Progenitor cell of endocrine pancreas (in vitro differentiated cells): ENCODE measurements at regions not wholly inside any gene's neighbourhood (a gene's known extent, or its start where the extent isn't known, plus 50 kb on each side); places are given as distances from the start of the nearest gene placed in this dataset.

Experiments
- DNase-seq: peaks from one replicate; pipeline ENCODE4 v3.0.0; 2021; ENCODE audit warnings: low spot score; ENCODE audit not compliant: unreplicated experiment
- H3K27ac Mint-ChIP-seq: 2 replicates; pipeline ENCODE4 v1.8.0; 2021; ENCODE audit warnings: mild to moderate bottlenecking, moderate library complexity, mixed read lengths
- H3K27me3 Mint-ChIP-seq: 2 replicates; pipeline ENCODE4 v1.8.0; 2021; ENCODE audit warnings: mixed read lengths
- H3K36me3 Mint-ChIP-seq: 2 replicates; pipeline ENCODE4 v1.8.0; 2022; ENCODE audit warnings: mixed read lengths; ENCODE audit not compliant: insufficient read depth
- H3K4me1 Mint-ChIP-seq: 2 replicates; pipeline ENCODE4 v1.8.0; 2021; ENCODE audit warnings: low read depth, mixed read lengths
- H3K4me3 Mint-ChIP-seq: 2 replicates; pipeline ENCODE4 v1.8.0; 2021; ENCODE audit warnings: low read depth, mild to moderate bottlenecking, moderate library complexity, mixed read lengths
- H3K9me3 Mint-ChIP-seq: 2 replicates; pipeline ENCODE4 v1.8.0; 2021; ENCODE audit warnings: low read depth, mixed read lengths
- TF ChIP-seq, protein P1 (sequence below): fragments of 200-600 bp; sonication (generic); IDR thresholded peaks from one replicate; pipeline ENCODE4 v1.5.0; 2021; ENCODE audit warnings: antibody characterized with exemption, mild to moderate bottlenecking; ENCODE audit not compliant: unreplicated experiment

DNA sequence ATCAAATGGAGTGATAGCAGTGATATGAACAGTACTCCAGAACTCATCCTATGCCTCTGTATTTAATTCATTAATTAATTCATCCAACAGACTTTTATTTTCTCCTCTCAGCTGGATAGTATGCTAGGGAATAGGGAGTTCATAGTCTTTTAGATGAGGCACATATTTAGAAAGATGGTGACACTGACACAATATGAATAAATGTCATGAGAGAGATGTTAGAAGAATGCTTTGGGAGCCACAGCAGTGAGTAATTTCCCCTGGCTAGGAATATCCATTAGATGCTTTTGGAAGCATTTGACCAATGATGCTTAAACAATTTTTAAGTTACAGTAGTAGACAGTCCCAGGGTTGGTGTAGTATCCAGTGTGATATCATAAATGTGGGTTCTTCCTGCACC, 428.7 kb upstream of the SGCD start:
- H3K9me3 Mint-ChIP-seq, result no peaks in the 10 kb centered on the region
- DNase-seq, result no peak
- TF ChIP-seq, protein P1, sequence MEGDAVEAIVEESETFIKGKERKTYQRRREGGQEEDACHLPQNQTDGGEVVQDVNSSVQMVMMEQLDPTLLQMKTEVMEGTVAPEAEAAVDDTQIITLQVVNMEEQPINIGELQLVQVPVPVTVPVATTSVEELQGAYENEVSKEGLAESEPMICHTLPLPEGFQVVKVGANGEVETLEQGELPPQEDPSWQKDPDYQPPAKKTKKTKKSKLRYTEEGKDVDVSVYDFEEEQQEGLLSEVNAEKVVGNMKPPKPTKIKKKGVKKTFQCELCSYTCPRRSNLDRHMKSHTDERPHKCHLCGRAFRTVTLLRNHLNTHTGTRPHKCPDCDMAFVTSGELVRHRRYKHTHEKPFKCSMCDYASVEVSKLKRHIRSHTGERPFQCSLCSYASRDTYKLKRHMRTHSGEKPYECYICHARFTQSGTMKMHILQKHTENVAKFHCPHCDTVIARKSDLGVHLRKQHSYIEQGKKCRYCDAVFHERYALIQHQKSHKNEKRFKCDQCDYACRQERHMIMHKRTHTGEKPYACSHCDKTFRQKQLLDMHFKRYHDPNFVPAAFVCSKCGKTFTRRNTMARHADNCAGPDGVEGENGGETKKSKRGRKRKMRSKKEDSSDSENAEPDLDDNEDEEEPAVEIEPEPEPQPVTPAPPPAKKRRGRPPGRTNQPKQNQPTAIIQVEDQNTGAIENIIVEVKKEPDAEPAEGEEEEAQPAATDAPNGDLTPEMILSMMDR, result no peak
- H3K4me1 Mint-ChIP-seq, result no peaks in the 10 kb centered on the region
- H3K27me3 Mint-ChIP-seq, result peaks cover 21% of the 10 kb centered on the region
- H3K27ac Mint-ChIP-seq, result no peak overlapping the region
- H3K4me3 Mint-ChIP-seq, result no peak overlapping the region
- no peaks in the 10 kb centered on the region for H3K36me3 Mint-ChIP-seq

DNA sequence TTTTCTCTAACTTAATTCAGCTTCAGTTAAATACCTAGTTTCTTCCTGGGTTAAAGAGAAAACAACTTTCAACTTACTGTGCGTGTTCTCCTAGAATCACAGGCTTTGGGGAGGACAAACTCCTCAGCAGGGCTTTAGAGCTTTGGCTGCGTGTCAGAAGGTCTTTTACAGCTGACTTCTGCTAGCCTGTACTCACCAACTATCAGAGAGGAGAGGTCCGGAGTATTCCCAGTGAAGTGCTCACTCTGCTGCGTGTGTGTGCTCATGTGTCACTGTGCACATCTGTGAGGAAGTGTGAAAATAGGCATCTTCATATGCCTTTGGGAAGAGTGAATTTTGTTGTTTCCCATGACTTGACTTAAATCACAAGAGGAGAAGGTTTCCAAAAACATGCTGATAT, 423.2 kb upstream of the SGCD start:
- peaks cover 16% of the 10 kb centered on the region for H3K27me3 Mint-ChIP-seq

DNA sequence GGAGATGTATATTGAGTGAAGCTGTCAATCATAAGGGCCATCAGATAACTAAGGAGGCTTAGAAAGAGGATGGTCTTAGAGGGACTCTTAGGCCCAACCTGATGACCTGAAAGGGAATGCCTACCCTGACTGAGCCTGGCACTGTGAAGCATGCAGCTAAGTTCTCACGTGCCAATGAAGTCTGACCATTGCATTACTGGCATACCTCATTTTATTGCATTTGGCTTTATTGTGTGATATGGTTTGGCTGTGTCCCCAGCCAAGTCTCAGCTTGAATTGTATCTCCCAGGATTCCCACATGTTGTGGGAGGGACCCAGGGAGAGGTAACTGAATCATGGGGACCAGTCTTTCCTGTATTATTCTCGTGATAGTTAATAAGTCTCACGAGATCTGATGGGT, 421.6 kb upstream of the SGCD start:
- no peak for DNase-seq
- Mint-ChIP-seq H3K4me3 (no peak overlapping the region), H3K27me3 (peaks cover 14% of the 10 kb centered on the region)

More for the DNA sequence above, 423.2 kb upstream of the SGCD start:
- Mint-ChIP-seq H3K9me3 (no peaks in the 10 kb centered on the region), H3K4me1 (no peaks in the 10 kb centered on the region), H3K36me3 (no peaks in the 10 kb centered on the region), H3K27ac (no peak overlapping the region), H3K4me3 (no peak overlapping the region)
- TF ChIP-seq, protein P1, result no peak
- no peak for DNase-seq

DNA sequence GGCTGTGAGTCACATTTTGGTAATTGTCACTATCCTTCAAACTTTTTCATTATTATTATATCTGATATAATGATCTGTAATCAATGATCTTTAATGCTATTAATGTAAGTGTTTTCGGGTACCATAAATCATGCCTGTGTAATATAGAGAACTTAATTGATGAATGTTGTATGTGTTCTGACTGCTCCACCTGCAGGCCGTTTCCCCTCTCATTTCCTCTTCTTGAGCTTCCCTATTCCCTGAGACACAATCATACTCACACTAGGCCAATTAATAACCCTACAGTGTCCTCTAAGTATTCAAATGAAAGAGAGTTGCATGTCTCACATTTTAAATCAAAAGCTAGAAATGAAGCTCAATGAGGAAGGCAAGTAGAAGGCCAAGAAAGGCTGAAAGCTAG, 420.9 kb upstream of the SGCD start:
- Mint-ChIP-seq H3K27ac (no peak overlapping the region), H3K9me3 (no peaks in the 10 kb centered on the region), H3K4me1 (no peaks in the 10 kb centered on the region), H3K36me3 (no peaks in the 10 kb centered on the region), H3K4me3 (no peak overlapping the region), H3K27me3 (peaks cover 14% of the 10 kb centered on the region)
- DNase-seq, result no peak
- TF ChIP-seq, protein P1, result no peak

More for the DNA sequence above, 421.6 kb upstream of the SGCD start:
- Mint-ChIP-seq H3K9me3 (no peaks in the 10 kb centered on the region), H3K4me1 (no peaks in the 10 kb centered on the region), H3K36me3 (no peaks in the 10 kb centered on the region), H3K27ac (no peak overlapping the region)
- TF ChIP-seq, protein P1, result no peak

DNA sequence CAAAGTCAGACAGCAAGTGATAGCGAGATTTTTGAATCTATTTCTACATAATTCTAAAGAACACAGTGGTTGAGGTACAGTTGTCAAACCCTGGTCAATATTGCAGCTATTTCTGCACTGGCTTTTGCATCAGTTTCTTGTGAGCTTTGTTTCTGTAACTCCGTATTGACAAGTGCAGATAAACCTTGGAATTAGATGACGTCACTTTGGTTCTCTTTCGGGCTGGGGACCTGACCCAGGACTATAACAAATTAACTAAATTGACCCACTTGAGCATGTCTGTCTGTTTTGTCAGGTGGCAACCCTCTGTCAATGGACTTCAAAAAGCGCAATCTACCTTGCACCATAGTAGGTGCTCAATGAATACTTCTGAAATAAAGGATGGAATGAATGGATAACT, 418.4 kb upstream of the SGCD start:
- TF ChIP-seq, protein P1, result no peak
- Mint-ChIP-seq H3K27me3 (peaks cover 17% of the 10 kb centered on the region), H3K27ac (no peak overlapping the region), H3K4me3 (no peak overlapping the region), H3K4me1 (no peaks in the 10 kb centered on the region), H3K9me3 (no peaks in the 10 kb centered on the region), H3K36me3 (no peaks in the 10 kb centered on the region)
- no peak for DNase-seq
